ENCODE measurements at regions not wholly inside any gene's neighbourhood (a gene's known extent, or its start where the extent isn't known, plus 50 kb on each side); places are given as distances from the start of the nearest gene placed in this dataset.
"Not testable (repeated sequence)": the region's sequence is repeated elsewhere in the genome, so short reads cannot be mapped to it uniquely, and the experiment has no call there.

- DNase-seq (ENCODE audit: low read depth) = no peak
Observed at GRCh38 chr17:77548967-77549366, 408.2 kb downstream of the SEC14L1 start.

GRCh38 chr17:77549726-77550366 is 408.7 kb upstream of the TNRC6C start:
- DNase-seq (ENCODE audit: low read depth) = no peak

GRCh38 chr17:77553459-77554066 is 404.9 kb upstream of the TNRC6C start:
- DNase-seq (ENCODE audit: low read depth) = no peak

DNA sequence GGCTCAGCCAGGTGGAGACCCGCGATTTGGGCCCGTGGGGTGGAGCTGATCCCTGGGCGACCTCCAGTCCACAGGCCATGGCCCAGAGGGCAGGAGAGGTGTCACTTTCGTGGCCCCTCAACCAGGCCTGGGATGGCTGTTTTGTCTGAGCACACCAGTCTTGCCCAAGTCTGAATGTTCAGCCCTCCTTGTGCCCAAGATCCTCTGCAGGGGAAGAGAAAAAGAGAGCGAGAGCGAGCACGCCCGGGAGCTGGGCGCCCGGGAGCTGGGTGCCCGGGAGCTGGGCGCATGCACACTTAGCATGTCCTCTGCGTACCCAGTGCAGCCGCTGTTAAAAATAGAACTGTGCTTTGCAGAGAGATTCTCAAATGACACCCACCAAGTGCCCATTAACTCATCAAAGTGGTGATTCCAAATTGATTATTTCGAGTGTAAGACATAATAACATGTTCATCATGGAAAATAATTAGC is 403.3 kb upstream of the TNRC6C start:
- DNase-seq (ENCODE audit: low read depth) = no peak

DNA sequence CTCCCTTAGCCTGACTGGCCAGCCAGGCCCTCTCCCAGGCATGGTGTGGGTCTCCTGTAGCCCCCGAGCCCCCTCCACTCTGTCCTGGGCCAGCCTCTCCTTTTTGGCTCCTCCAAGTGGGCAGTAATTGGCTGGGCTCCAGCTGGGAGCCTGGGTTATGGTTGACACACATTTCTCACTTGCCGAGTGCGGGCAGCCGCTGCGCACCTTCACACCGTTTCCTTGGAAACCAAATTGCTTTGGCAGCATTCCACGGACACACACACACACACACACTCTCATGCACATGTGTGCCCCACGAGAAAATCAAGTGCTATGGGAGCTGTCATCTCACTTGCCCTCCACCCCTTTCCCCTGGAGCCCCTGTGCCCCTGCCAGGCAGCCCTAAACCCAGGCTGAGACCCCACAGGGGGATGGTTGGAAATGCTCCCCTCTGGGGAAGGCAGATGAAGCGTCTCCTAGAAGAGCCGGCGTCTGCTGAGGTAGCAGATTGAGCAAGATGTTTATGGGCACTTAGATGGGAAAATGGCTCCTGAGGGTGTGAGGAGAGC is 402.7 kb upstream of the TNRC6C start:
- no peak for DNase-seq (ENCODE audit: low read depth)

GRCh38 chr17:77556383-77557061 is 402.0 kb upstream of the TNRC6C start:
- DNase-seq (ENCODE audit: low read depth) = no peak

GRCh38 chr17:77558846-77559626 is 399.5 kb upstream of the TNRC6C start:
- no peak for DNase-seq (ENCODE audit: low read depth)

DNA sequence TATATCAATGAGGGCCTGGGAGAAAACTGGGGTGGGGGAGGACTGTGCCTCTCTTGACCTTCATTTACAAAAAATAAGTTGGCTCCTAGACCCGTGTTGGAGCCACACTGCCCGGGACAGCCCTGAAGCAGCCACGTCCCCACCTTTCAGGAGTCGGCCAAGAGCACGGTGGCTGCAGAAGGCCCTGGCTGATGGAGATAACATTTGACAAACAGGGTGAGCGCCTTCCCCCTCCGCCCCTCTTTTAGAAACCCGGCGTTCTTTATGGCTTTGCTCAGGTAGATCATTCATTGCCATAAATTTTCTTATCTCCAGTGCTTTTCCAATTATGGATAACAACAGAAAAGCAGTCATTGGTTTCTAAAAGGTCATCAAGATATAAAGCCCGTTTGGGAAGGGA is 398.1 kb upstream of the TNRC6C start:
- no peak for DNase-seq (ENCODE audit: low read depth)

DNA sequence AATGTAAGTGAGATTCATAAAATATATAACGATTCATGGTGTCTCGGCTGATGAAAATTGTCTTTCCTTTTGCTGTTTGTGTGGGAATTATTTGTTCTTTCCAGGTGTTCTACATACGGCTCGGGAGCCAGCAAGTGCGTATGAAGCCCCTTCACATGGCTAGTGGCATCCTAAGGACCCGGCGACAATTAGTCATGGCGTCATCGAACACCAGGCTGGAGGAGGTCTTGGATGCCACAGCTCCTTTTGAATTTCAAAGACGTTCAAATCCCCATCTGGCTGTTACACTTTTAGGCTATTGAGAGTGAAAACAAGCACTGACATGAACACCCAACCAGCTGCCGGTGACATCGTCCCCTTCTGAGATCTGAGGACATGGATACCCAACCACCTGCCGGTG is 397.7 kb upstream of the TNRC6C start:
- DNase-seq (ENCODE audit: low read depth) = no peak

DNA sequence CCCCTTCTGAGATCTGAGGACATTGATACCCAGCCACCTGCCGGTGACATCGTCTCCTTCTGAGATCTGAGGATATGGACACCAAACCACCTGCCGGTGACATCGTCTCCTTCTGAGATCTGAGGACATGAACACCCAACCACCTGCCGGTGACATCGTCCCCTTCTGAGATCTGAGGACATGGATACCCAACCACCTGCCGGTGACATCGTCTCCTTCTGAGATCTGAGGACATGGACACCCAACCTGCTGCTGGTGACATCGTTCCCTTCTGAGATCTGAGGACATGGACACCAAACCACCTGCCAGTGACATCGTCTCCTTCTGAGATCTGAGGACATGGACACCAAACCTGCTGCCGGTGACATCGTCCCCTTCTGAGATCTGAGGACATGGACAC is 396.1 kb upstream of the TNRC6C start:
- not testable (repeated sequence) for DNase-seq (ENCODE audit: low read depth)

GRCh38 chr17:77563439-77564102 is 394.9 kb upstream of the TNRC6C start:
- DNase-seq (ENCODE audit: low read depth) = no peak

DNA sequence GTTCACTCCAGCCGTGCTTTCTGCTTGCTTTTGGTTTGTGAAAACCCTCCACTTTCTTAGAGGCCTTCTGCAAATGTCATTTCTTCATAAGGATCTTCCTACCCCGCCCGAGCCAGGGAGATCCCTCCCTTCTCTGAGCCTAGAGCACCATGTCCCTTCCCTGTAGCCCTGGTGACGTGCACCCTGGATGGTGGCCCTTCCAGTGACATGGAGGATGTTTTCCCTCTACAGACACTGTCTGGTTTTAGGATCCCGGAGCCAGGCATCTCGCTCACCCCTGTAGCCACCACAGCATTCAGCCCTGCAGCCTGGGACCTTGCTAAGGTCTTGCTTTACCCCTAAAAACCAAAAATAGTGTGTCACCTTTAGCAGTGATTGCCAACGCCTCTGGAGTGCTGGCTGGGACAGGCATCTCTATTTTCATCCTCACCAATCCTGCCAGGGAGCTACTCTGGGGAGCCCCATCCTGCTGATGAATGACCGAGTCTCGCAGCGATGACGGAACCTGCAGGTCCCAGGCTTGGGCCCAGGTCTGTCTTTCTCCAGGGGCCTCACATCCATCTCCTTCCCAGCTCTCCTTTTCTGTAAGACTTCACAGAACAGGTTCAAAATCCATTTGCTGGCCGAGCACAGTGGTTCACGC is 394.1 kb upstream of the TNRC6C start:
- DNase-seq (ENCODE audit: low read depth) = no peak

DNA sequence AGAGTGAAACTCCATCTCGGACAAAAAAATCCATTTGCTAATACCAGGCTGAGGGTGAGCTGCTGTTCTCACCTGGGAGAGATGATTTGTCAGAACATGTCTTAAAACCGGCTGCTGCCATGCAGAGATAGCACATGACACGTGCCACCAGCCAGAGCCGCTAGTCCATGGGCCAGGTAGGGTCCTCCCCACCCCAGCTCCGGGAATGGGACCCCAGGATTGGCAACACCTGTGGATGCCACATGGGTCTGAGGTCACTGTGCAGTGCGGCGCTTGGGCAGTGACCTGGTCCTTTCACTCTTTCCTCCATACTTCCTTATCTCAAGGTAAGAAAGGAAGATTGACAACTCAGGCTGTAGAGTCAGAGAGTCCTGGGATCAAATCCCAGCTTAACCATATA is 393.3 kb upstream of the TNRC6C start:
- DNase-seq (ENCODE audit: low read depth) = no peak

DNA sequence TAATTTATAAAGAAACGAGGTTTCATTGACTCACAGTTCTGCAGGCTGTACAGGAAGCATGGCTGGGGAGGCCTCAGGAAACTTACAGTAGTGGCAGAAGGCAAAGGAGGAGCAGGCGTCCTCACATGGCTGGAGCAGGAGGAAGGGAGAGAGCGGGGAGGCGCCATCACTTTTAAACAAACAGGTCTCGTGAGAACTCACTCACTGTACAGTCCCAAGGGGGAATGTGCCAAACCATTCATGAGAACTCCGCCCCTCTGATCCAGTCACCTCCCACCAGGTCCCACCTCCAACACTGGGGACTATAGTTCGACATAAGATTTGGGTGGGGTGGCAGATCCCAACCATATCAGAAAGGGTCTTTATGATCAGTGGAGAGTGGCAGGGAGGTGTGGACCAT is 392.4 kb upstream of the TNRC6C start:
- no peak for DNase-seq (ENCODE audit: low read depth)

GRCh38 chr17:77566566-77567138 is 391.9 kb upstream of the TNRC6C start:
- DNase-seq (ENCODE audit: low read depth) = no peak

- DNase-seq (ENCODE audit: low read depth) = no peak
Observed at GRCh38 chr17:77568540-77568939, 390.0 kb upstream of the TNRC6C start.

DNA sequence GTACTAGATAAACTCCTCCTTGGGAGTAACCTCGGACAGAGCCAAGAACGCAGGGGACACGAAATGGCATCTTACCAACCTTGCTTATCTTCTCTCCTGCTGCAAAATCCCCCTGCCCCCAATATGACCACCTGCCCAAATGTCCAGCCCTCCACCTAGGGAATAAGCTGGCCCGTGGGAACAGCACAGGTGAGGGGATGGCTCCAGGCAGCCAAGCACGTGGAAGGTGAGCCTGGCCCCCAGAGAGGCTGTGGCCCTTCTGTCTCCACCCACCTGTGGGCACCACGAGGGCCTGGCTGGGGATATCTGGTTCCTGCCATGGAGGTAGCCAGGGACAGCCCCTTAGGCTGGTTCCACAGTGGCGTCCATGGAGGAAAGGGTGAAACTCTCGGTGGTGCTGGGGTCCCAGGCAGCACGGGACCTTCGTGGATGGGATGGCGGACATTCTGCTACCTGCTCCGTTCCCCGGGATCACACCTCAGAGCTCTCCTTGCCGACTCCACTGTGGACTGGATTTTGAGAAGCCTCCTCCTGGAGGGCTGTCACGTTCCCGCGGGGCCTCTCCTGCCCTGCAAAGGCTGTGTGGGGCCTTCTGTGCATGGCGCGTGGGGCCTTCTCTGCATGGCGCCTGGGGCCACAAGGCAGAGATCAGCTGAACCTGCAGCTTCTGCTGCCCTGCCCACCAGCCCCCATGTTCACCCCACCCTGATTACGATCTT is 388.5 kb upstream of the TNRC6C start:
- no peak for DNase-seq (ENCODE audit: low read depth)

- no peak for DNase-seq (ENCODE audit: low read depth)
Observed at GRCh38 chr17:77570565-77570898, 388.0 kb upstream of the TNRC6C start.

DNA sequence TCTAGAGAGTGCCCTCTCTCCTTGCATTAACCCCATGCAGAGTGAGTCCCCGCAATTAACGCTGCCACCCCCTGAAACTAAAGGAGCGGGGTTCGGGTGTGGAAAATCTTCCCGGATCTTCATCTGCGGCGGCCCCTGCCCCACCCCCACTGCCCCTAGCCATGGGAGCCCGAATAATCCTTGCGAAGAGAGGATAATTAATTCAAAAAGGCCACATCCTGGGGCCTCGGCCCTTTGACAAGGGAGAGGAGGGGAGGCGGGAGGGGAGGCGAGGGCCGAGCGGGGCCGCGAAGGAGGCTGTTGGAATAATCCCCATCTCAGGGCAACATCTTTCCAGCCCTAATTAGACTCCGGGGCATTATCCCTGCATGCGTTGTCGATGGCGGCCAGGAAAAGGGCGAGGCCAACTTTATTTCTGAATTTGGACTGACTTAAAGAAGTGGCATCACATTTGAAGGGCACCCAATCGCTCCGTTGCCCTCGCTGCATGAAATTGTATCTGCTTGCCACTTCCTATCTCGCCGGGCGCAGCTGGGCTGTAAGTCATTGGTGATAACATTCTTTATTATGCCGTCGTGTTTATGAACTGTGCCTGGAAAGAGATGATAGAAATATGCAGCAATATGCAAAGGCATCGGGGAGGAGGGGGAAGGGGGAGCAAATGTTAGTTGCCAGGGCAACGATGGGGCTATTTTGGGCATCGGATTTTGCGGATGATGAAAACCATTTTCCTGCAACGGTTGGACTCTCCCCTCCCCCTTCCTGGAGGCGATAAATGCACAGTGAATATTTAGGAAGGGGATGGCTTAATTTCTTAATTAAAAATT is 387.1 kb upstream of the TNRC6C start:
- DNase-seq (ENCODE audit: low read depth) = no peak

Measured in activated T-cell treated with anti-CD3 and anti-CD28 coated beads for 48 hours (primary cell).